ENCODE measurements at regions not wholly inside any gene's neighbourhood (a gene's known extent, or its start where the extent isn't known, plus 50 kb on each side); places are given as distances from the start of the nearest gene placed in this dataset.

DNA sequence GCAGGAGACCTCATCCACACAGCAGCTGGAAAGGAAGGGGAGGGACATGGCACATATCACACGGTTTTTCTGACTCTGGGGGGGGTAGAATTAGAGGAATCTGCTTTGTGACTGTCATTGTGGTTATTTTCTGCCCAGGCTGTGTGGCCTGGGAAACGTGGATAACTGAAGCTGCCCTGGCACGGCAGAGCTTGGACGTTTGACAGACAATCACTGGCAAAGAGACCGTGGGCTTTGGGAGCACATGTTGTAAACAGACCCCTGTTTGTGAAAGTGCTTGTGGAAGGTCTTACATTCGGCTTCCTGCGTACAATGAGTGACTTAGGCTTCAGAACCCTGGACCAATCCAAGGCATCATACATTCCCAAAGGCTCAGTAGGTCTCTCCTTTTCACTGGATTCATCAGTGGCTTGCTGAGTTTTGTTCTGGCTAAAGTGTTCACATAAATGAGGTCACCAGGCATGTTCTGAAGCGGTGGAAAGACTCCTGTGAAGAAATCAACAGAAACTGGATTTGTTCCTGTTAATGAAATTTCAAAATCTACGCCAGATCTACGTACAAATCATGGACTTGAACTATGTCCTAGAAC is 188.2 kb downstream of the TEX36 start:
- TF ChIP-seq, protein P1, sequence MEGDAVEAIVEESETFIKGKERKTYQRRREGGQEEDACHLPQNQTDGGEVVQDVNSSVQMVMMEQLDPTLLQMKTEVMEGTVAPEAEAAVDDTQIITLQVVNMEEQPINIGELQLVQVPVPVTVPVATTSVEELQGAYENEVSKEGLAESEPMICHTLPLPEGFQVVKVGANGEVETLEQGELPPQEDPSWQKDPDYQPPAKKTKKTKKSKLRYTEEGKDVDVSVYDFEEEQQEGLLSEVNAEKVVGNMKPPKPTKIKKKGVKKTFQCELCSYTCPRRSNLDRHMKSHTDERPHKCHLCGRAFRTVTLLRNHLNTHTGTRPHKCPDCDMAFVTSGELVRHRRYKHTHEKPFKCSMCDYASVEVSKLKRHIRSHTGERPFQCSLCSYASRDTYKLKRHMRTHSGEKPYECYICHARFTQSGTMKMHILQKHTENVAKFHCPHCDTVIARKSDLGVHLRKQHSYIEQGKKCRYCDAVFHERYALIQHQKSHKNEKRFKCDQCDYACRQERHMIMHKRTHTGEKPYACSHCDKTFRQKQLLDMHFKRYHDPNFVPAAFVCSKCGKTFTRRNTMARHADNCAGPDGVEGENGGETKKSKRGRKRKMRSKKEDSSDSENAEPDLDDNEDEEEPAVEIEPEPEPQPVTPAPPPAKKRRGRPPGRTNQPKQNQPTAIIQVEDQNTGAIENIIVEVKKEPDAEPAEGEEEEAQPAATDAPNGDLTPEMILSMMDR (IDR thresholded peaks at IDR 0.05): no peak
- TF ChIP-seq EZH2 (IDR thresholded peaks at IDR 0.05): no peak

Measured in neural progenitor cell (in vitro differentiated cells).